UCSD-AML1 (cell line): ENCODE measurements at regions not wholly inside any gene's neighbourhood (a gene's known extent, or its start where the extent isn't known, plus 50 kb on each side); places are given as distances from the start of the nearest gene placed in this dataset.

Source experiments
- DNase-seq: peaks from one replicate; lab custom pipeline; 2025; ENCODE audit not compliant: unreplicated experiment; lab: John Stamatoyannopoulos, UW

- DNase-seq, result no peak
Observed at GRCh38 chr3:24595796-24596195, 101.1 kb upstream of the THRB start.

DNA sequence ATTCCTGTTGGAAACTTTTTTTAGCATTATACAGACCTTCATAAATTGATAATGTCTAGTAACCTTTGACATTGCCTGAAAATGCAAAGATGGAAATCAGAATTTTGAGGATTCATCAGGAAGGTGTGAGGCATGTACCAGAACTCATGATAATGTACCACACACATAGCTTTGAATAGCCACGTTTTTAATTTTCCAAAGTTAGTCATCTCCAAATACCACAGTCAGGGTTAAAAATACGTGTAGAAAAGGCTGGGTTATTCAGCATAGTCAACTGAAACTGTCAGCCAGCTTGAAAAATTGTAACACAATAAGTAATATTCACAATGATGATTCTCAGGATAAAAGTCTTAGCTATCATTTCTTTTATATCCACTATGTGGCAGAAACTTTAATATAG is 102.0 kb upstream of the THRB start:
- no peak for DNase-seq

DNA sequence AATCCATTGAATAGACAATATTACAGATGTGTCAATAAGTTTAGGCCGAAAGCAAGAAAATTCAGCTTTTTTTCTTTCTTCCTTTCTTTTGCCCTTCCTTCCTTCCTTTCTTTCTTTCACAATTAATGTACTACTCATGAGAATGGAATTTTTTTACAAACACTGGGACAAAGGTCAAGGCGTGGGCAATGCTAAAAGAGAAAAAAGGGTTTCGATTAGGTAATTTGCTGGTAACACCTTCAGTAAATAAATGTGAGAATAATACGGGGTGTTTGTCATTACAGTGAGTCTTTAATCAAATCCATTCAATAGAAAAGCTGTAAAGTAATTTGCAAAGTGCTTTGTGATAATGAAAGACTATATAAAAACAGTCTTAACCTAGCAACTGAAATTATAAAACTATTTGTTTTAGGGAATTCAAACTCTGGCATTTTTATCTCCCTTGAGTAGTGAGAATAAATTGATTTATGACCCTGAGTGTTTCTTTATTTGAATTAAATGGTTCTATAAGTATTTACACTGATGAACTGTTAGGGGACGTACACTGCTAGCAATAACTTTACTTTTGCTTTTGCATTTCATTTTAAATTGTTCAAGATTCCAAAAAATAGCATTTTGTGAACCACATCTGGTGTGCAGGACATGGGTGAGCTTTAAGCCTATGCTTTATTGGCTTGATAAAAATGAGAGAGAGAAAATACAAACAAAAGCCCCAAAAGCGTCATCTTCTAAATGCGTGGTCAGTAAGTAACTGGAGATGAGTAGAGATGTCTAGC is 104.2 kb upstream of the THRB start:
- DNase-seq, result no peak

DNA sequence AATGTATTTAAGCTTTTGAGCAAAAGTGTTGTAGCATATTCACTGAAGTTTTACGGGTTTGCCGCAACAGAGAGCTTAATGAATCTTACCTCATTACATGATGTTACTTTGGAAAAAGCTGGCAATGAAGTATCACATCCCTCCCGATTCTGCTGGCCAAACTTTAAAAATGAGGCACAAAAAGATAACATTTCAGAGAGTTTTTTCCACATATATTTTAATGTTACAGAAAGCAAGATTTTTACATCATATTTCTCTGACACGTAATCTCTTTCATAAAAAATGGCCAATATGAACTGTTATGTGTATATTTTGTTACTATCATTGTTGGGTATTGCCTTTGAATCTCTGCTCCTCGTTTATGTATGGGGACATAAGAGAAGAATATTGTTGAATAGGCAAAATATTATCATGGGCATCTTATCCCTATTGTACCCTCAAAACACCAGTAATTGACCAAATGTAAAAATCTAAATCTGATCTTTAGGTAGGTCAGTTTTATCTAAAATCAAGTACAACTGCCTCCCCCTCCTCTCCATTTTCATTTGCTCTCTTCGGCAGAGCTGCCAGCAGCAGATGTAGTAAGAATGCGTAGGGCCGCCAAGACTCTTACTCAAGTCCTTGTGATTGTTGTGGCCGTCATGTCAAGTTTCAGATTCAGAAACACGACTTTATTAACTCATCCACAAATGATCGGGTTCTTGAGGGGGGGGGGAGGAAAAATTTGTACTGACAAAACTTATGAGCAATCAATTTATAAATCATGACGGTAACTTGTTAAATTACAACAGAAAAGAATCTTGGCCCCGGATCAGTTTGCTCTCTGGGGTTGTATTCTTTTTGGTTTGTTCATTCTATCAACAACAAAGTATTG is 106.7 kb upstream of the THRB start:
- DNase-seq, result no peak

- no peak for DNase-seq
Observed at GRCh38 chr3:24604215-24604614, 109.6 kb upstream of the THRB start.

- no peak for DNase-seq
Observed at GRCh38 chr3:24605511-24606028, 110.9 kb upstream of the THRB start.

- DNase-seq, result no peak
Observed at GRCh38 chr3:24607281-24607680, 112.6 kb upstream of the THRB start.

- DNase-seq, result no peak
Observed at GRCh38 chr3:24608701-24609390, 114.2 kb upstream of the THRB start.

- DNase-seq, result no peak
Observed at GRCh38 chr3:24614359-24614758, 119.7 kb upstream of the THRB start.

DNA sequence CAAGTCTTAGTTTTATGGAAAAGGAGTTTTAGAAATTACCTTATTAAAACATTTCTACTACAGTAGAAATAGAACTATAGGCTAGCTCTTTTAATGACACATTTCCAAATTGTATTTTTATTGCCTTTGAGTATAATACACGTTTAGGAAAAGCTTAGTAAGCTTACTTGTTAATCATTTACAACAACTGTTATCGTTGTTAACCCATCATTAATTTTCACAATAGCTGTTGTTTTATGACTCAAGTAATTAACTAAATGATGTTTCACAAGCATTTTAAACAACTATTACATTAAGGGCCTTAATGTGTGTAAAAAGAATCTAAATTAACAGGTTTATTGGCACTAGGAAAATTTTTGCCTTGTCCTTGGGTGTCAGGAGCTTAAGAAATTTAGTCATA is 120.5 kb upstream of the THRB start:
- DNase-seq, result no peak

DNA sequence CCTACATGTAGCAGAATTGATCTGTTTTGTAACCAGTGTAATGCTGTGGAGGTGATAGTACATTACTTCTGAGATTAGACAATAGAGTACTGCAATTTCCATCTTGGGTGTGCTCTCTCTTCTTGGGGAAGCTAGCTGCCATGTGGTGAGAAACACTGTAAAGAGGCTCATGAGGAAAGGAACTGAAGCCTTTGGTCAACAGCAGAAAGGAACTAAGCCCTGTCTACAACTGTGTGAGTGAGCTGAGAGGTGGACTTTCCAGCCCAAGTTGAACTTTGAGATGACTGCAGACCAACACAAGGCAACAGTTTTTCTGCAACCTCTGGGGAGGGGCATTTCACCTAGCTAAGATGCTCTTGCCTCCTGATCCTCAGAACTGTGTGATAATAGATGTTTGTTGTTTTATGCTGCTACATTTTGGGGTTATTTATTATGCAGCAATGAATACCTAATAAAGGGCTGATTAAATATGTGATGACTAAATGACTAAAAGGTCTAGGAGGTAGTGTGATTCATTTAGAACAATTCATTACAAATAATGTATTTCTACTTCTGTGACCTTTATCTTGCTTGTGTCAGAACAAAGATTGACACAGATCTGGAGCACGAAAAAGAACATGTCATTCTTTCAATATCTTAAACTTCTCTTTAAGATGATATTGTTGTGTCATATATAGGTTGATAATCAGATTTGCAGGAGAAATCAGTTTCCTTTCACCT is 121.6 kb upstream of the THRB start:
- no peak for DNase-seq

DNA sequence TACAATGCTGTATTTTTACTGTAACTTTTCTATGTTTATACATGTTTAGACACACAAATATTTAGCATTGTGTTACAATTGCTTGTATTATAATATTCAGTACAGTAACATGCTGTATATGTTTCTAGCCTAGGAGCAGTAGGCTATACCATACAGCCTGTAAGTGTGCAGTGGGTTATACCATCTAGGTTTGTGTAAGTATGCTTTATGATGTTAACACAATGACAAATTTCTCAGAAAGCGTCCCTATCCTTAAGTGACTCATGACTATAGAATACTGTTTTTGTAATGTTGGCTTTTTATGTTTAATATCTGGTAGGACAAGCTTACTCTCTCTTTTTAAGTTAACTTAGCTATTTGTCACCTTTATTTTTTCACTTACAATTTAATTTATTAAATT is 127.5 kb upstream of the THRB start:
- no peak for DNase-seq

- no peak for DNase-seq
Observed at GRCh38 chr3:24622696-24623225, 128.1 kb upstream of the THRB start.

GRCh38 chr3:24623657-24624056 is 129.0 kb upstream of the THRB start:
- DNase-seq, result no peak

DNA sequence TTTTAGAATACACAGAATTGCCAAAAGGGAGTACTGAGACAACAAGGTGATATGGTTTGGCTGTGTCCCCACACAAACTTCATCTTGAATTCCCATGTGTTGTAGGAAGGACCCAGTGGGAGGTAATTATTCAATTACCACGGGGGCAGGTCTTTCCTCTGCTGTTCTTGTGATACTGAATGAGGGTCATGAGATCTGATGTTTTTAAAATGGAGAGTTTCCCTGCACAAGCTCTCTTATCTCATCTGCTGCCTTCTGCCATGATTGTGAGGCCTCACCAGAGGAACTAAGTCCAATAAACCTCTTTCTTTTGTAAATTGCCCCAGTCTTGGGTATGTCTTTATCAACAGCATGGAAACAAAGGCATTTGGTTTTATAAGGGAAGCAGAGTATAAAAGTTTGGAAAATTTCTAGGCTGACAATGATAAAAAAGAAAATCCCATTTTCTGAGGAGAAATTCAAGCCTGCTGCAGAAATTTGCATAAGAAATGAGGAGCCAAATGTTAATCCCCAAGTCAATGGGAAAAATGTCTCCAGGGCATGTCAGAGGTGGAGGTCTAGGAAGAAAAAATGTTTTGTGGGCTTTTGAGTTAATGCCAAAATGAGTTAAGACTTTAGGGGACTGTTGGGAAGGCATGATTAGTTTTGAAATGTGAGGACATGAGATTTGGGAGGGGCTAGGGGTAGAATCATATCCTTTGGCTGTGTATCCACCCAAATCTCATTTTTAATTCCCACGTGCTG is 130.5 kb upstream of the THRB start:
- DNase-seq, result no peak

- DNase-seq, result no peak
Observed at GRCh38 chr3:24628523-24629258, 134.0 kb upstream of the THRB start.

- no peak for DNase-seq
Observed at GRCh38 chr3:24631481-24631880, 136.8 kb upstream of the THRB start.

GRCh38 chr3:24639061-24639460 is 144.4 kb upstream of the THRB start:
- no peak for DNase-seq
